ENCODE measurements at regions not wholly inside any gene's neighbourhood (a gene's known extent, or its start where the extent isn't known, plus 50 kb on each side); places are given as distances from the start of the nearest gene placed in this dataset.

DNA sequence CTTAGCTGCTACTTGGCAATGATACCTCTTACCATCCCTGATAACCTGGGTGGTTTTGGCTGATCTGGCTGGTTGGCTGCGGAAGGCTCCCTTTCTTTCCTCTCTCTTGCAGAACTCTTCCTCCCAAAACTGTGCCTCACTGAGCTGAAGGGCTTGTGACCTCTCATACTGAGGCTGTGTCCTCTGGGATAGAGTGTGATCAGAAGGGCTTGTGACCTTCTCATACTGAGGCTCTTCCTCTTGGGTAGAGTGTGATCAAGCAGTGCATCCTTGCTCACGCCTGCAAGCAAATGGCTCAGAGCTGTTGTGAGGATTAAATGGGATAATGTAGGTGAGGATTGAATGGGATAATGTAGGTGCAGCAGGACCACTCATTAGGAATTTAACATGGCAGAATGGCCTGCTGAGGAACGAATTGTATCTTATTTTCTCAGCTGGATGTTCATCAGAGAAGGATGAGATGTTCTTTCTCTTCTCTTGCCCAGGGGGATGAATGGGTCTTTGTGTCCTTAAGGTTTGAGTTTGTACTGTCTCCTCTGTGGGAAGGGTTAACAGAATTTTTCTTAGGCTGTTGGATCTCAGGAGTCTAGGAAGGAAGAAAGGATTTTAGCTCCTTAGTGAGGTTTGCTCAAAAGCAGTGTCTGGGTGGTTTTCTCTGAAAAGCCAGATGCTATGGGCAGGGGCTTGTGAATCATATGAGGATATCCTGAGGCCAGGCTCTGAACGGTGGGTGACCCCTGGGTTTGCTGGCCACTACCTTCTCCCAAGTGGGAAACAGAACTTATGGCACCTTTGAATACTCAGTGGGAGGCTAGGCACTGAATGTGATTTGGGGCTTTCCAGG is 130.0 kb upstream of the HS3ST2 start:
- TF ChIP-seq POLR2AphosphoS5 (IDR thresholded peaks at IDR 0.05; ENCODE audit: low read depth, low read length) = no peak
- TF ChIP-seq TAF1 (IDR thresholded peaks at IDR 0.05; ENCODE audit: borderline replicate concordance, insufficient read depth, low read length) = no peak
- no peak for TF ChIP-seq REST (IDR thresholded peaks at IDR 0.05; ENCODE audit: insufficient read depth in 1 of 2, low read depth in 2 of 2, low read length in 2 of 2)
- TF ChIP-seq SIN3A (IDR thresholded peaks at IDR 0.05; ENCODE audit: borderline replicate concordance, insufficient read depth, low read length) = no peak
